ENCODE measurements at regions not wholly inside any gene's neighbourhood (a gene's known extent, or its start where the extent isn't known, plus 50 kb on each side); places are given as distances from the start of the nearest gene placed in this dataset.

- H2BK5ac ChIP-seq (ENCODE audit: low read depth, low read length, poor library complexity, severe bottlenecking): no peak overlapping the region
- no peak overlapping the region for H2BK15ac ChIP-seq (ENCODE audit: low read depth, low read length)
- no peak overlapping the region for H2BK20ac ChIP-seq (ENCODE audit: low read depth, low read length)
- TF ChIP-seq RCOR1 (IDR thresholded peaks at IDR 0.05; ENCODE audit: insufficient replicate concordance, low read length) (no peak), CTCF (conservative IDR thresholded peaks at IDR 0.05; ENCODE audit: low read depth, low read length) (no peak), CEBPB (IDR thresholded peaks at IDR 0.05; ENCODE audit: low read depth, low read length) (no peak), POLR2A (IDR thresholded peaks at IDR 0.05; ENCODE audit: low read depth, low read length) (no peak), MAFK (IDR thresholded peaks at IDR 0.05; ENCODE audit: low read depth, low read length) (no peak), USF2 (IDR thresholded peaks at IDR 0.05; ENCODE audit: low read depth, low read length) (no peak), CHD1 (IDR thresholded peaks at IDR 0.05; ENCODE audit: low read depth, low read length) (no peak), RFX5 (IDR thresholded peaks at IDR 0.05; ENCODE audit: low read depth, low read length) (no peak), MAZ (IDR thresholded peaks at IDR 0.05; ENCODE audit: borderline replicate concordance, low read depth, low read length) (no peak), FOS (IDR thresholded peaks at IDR 0.05; ENCODE audit: low read depth, low read length) (no peak), MXI1 (IDR thresholded peaks at IDR 0.05; ENCODE audit: borderline replicate concordance, low read depth, low read length) (no peak), NFE2L2 (IDR thresholded peaks at IDR 0.05; ENCODE audit: low read depth, low read length) (no peak), BHLHE40 (IDR thresholded peaks at IDR 0.05; ENCODE audit: low read depth, low read length) (no peak), RAD21 (IDR thresholded peaks at IDR 0.05; ENCODE audit: low read length) (no peak), SMC3 (IDR thresholded peaks at IDR 0.05; ENCODE audit: low read depth, low read length) (no peak), ELK1 (IDR thresholded peaks at IDR 0.05; ENCODE audit: borderline replicate concordance, low read depth, low read length) (no peak)
- intact Hi-C loops (cut with micrococcal nuclease): no loop called here
- H3K9me3 ChIP-seq (ENCODE audit: control insufficient read depth, insufficient read depth, low read length): no peaks in the 10 kb centered on the region
- no peak overlapping the region for H2BK120ac ChIP-seq (ENCODE audit: low read depth, low read length)
- no peak overlapping the region for H3K18ac ChIP-seq (ENCODE audit: low read depth, low read length)
- no peak overlapping the region for H4K5ac ChIP-seq (ENCODE audit: low read depth, low read length)
- H4K20me1 ChIP-seq (ENCODE audit: insufficient read depth, low read length): no peaks in the 10 kb centered on the region
- no TSS peak for BruUV-seq (replicated peaks)
- no peaks in the 10 kb centered on the region for H3K9me1 ChIP-seq (ENCODE audit: insufficient read depth, low read length)
- DNase-seq: no peak
- H3K4ac ChIP-seq (ENCODE audit: low read depth, low read length): no peak overlapping the region
- no peak overlapping the region for H3K23ac ChIP-seq (ENCODE audit: low read depth, low read length)
- in situ Hi-C loops (cut with MboI; ENCODE audit: low sequenced_read_pairs): no loop called here
- H3K4me1 ChIP-seq (ENCODE audit: control insufficient read depth, insufficient read depth, low read length): no peaks in the 10 kb centered on the region
- POLR2A ChIA-PET (ENCODE audit: unreplicated experiment): no interaction called here
- no peak overlapping the region for H3K4me2 ChIP-seq (ENCODE audit: low read depth, low read length)
- no peak overlapping the region for H3K27ac ChIP-seq (ENCODE audit: insufficient read depth, low read length)
- H2AFZ ChIP-seq (replicated peaks; ENCODE audit: low read length, poor library complexity): no peak overlapping the region
- H3K9ac ChIP-seq (ENCODE audit: low read depth, low read length): no peak overlapping the region
- no peak overlapping the region for H4K8ac ChIP-seq (ENCODE audit: low read depth in 2 of 2, low read length in 2 of 2)
- dilution Hi-C loops (cut with HindIII; ENCODE audit: low sequenced_read_pairs, unreplicated experiment): loop anchor here (25.0 kb wide), 1 partner anchor 305 kb away; no protein-coding TSS in a partner anchor
- H3K27me3 ChIP-seq (ENCODE audit: control insufficient read depth, insufficient read depth, low read length): peaks cover 11% of the 10 kb centered on the region
- H3K14ac ChIP-seq (replicated peaks; ENCODE audit: low read depth, low read length): no peak overlapping the region
- no peak overlapping the region for H3K4me3 ChIP-seq (ENCODE audit: insufficient read depth, low read depth, low read length)
- CTCF ChIA-PET: no interaction called here
- no peak for ATAC-seq (ENCODE audit: low read depth)
- no peaks in the 10 kb centered on the region for H3K36me3 ChIP-seq (ENCODE audit: control insufficient read depth, insufficient read depth, low read length)
- no peak overlapping the region for H2AK9ac ChIP-seq (replicated peaks; ENCODE audit: low read depth, low read length, poor library complexity)
- no peak overlapping the region for H4K91ac ChIP-seq (ENCODE audit: insufficient read depth, low read depth, low read length)
- H3K56ac ChIP-seq (ENCODE audit: extremely low read depth, insufficient read depth, low read length): no peak overlapping the region
- H2AK5ac ChIP-seq (ENCODE audit: low read depth, low read length): no peak overlapping the region
- H3K79me1 ChIP-seq (ENCODE audit: low read depth in 1 of 2, low read length in 2 of 2): no peaks in the 10 kb centered on the region
Measured at GRCh38 chr2:56017784-56018183, 94.2 kb upstream of the EFEMP1 start.

All from IMR-90 (cell line).